ENCODE measurements at regions not wholly inside any gene's neighbourhood (a gene's known extent, or its start where the extent isn't known, plus 50 kb on each side); places are given as distances from the start of the nearest gene placed in this dataset.

- H2AFZ ChIP-seq (ENCODE audit: low read depth, low read length, severe bottlenecking): no peak overlapping the region
- H3K9me3 ChIP-seq (ENCODE audit: insufficient read depth, low read length): no peaks in the 10 kb centered on the region
- no peak overlapping the region for H3K9ac ChIP-seq (ENCODE audit: low read length)
- no peaks in the 10 kb centered on the region; the same call in 1 of the 2 replicates for H3K9me2 ChIP-seq (replicated peaks; ENCODE audit: insufficient read depth, low read length)
- no peak overlapping the region for H3K27ac ChIP-seq (ENCODE audit: low read depth, low read length)
- no peaks in the 10 kb centered on the region for H3K79me2 ChIP-seq (ENCODE audit: insufficient read depth, low read length)
- H3K27me3 ChIP-seq (ENCODE audit: low read length): no peaks in the 10 kb centered on the region
- H3F3A ChIP-seq (ENCODE audit: insufficient read depth): no peaks in the 10 kb centered on the region
- no peaks in the 10 kb centered on the region for H3K36me3 ChIP-seq (ENCODE audit: low read length)
- H3K4me3 ChIP-seq (ENCODE audit: insufficient read depth, low read length, poor library complexity, severe bottlenecking): no peak overlapping the region
- no peak overlapping the region for H3K4me2 ChIP-seq (ENCODE audit: low read depth, low read length, poor library complexity, severe bottlenecking)
- H4K20me1 ChIP-seq (ENCODE audit: low read depth, low read length): no peaks in the 10 kb centered on the region
- no peak for TF ChIP-seq CTCF (IDR thresholded peaks at IDR 0.05; ENCODE audit: insufficient read depth, low read length, poor library complexity, severe bottlenecking)
- TF ChIP-seq EZH2phosphoT487 (conservative IDR thresholded peaks at IDR 0.05; ENCODE audit: low read length): no peak
Measured at GRCh38 chr17:72357764-72358365, 237.0 kb downstream of the SOX9 start.

GRCh38 chr17:72358465-72358864, 237.6 kb downstream of the SOX9 start:
- Histone ChIP-seq H3K27me3 (ENCODE audit: low read length) (no peaks in the 10 kb centered on the region), H3K9ac (ENCODE audit: low read length) (no peak overlapping the region), H3K9me2 (replicated peaks; ENCODE audit: insufficient read depth, low read length) (no peaks in the 10 kb centered on the region; the same call in 1 of the 2 replicates), H3K4me2 (ENCODE audit: low read depth, low read length, poor library complexity, severe bottlenecking) (no peak overlapping the region), H3K4me3 (ENCODE audit: insufficient read depth, low read length, poor library complexity, severe bottlenecking) (no peak overlapping the region), H4K20me1 (ENCODE audit: low read depth, low read length) (no peaks in the 10 kb centered on the region), H3F3A (ENCODE audit: insufficient read depth) (no peaks in the 10 kb centered on the region), H2AFZ (ENCODE audit: low read depth, low read length, severe bottlenecking) (no peak overlapping the region), H3K36me3 (ENCODE audit: low read length) (no peaks in the 10 kb centered on the region), H3K27ac (ENCODE audit: low read depth, low read length) (no peak overlapping the region), H3K79me2 (ENCODE audit: insufficient read depth, low read length) (no peaks in the 10 kb centered on the region), H3K9me3 (ENCODE audit: insufficient read depth, low read length) (no peaks in the 10 kb centered on the region)
- no peak for TF ChIP-seq CTCF (IDR thresholded peaks at IDR 0.05; ENCODE audit: insufficient read depth, low read length, poor library complexity, severe bottlenecking)
- no peak for TF ChIP-seq EZH2phosphoT487 (conservative IDR thresholded peaks at IDR 0.05; ENCODE audit: low read length)

- H3K27me3 ChIP-seq (ENCODE audit: low read length): no peaks in the 10 kb centered on the region
- H3K27ac ChIP-seq (ENCODE audit: low read depth, low read length): no peak overlapping the region
Measured at GRCh38 chr17:72359274-72359673, 238.5 kb downstream of the SOX9 start.

More at GRCh38 chr17:72359274-72359673, 238.5 kb downstream of the SOX9 start:
- H3K9me2 ChIP-seq (replicated peaks; ENCODE audit: insufficient read depth, low read length): no peaks in the 10 kb centered on the region; the same call in 1 of the 2 replicates
- no peak overlapping the region for H3K4me2 ChIP-seq (ENCODE audit: low read depth, low read length, poor library complexity, severe bottlenecking)
- no peak overlapping the region for H3K9ac ChIP-seq (ENCODE audit: low read length)
- no peaks in the 10 kb centered on the region for H3K9me3 ChIP-seq (ENCODE audit: insufficient read depth, low read length)
- TF ChIP-seq CTCF (IDR thresholded peaks at IDR 0.05; ENCODE audit: insufficient read depth, low read length, poor library complexity, severe bottlenecking) (no peak), EZH2phosphoT487 (conservative IDR thresholded peaks at IDR 0.05; ENCODE audit: low read length) (no peak)
- H3K4me3 ChIP-seq (ENCODE audit: insufficient read depth, low read length, poor library complexity, severe bottlenecking): no peak overlapping the region
- no peak overlapping the region for H2AFZ ChIP-seq (ENCODE audit: low read depth, low read length, severe bottlenecking)
- H3F3A ChIP-seq (ENCODE audit: insufficient read depth): no peaks in the 10 kb centered on the region
- no peaks in the 10 kb centered on the region for H4K20me1 ChIP-seq (ENCODE audit: low read depth, low read length)
- no peaks in the 10 kb centered on the region for H3K79me2 ChIP-seq (ENCODE audit: insufficient read depth, low read length)
- no peaks in the 10 kb centered on the region for H3K36me3 ChIP-seq (ENCODE audit: low read length)
